ENCODE measurements at regions not wholly inside any gene's neighbourhood (a gene's known extent, or its start where the extent isn't known, plus 50 kb on each side); places are given as distances from the start of the nearest gene placed in this dataset.

DNA sequence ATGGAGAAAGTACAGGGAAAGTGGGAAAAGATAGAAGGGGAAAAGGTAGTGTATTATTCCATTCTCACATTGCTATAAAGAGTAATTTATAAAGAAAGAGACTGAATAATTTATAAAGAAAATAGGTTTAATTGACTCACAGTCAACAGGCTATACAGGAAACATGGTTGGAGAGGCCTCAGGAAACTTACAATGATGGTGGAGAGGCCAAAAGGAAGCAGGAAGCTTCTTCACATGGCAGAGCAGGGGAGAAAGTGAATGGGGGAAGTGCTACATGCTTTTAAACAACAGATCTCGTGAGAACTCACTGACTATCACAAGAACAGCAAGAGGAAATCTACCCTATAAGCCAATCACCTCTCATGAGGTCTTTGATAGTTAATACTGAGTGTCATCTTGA, 725.0 kb upstream of the FLRT2 start:
- DNase-seq, result no peak

GRCh38 chr14:84806181-84806580, 723.8 kb upstream of the FLRT2 start:
- DNase-seq, result no peak

DNA sequence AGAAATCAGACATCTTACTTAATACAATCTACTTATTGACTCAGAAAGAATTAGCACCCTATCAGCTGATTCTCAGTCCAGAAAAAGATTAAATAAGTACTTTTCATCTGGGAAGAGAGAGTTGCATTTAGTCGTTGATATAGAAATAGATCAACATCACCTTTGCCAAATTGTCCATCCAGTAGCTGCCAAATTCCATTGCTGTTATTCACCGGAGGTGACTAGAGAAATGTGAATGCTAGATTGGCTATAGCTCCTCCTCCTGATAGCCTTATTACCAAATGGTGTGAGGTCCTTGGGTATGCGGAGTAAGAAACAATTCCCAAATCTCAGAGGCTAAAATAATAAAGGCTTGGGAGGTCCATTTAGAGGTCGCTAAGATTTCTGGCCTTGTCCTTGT, 723.3 kb upstream of the FLRT2 start:
- no peak for DNase-seq

- no peak for DNase-seq
Observed at GRCh38 chr14:84807673-84808072, 722.3 kb upstream of the FLRT2 start.

DNA sequence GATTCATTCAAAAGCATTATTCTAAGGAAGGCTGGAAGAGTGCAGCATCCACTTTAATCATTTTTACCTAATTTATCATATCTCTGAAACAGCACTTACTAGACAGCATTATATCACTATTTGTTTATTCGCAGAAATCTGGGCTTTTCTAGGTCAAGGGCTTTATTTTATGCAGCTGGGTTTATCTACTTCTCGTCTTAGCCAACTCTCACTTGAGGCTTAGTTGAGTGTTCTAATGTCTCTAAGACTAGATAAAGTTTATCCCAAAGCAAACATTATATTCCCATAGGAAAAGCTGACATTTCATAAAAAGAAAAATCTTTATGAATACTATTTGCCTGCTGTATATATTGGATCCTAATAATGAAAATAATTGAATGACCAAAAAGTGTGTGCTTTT, 720.8 kb upstream of the FLRT2 start:
- DNase-seq, result no peak

- no peak for DNase-seq
Observed at GRCh38 chr14:84814391-84814790, 715.6 kb upstream of the FLRT2 start.

GRCh38 chr14:84819528-84819927, 710.4 kb upstream of the FLRT2 start:
- DNase-seq, result no peak

DNA sequence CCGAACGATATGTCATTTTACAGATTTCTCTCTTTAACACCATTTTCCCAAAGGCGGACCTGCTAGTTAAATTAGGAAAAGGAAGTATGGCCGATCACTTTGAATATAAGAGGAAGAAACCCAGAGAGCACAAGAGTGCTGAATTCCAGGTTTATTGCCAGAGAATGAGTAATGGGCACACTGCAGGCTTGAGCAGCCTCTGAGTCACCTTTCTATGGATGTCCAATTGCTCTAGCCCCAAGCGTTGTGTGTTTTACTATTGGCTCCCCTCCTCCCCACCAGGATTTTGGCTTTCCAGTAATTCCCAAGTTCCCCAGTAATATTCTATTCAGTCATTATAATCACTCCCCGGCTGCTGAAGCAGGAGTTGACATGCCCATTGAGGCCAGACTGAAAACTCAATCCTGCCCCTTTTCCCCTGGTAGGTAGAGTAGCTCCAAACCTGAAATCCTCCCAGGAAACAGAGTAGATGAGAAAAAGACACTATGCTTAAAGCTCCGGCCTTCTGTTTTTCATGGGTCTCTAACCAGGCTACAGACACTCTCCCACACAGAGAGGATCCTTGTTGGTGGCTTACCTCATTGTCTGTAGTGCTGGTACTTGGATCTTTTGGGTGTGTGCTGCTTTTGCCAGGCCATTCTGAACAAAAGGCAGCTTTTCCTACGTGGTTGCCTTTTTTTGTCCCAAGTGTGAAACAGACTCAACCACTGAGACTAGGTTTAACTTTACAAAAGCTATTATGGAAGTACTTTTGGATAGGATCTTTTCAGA, 704.3 kb upstream of the FLRT2 start:
- DNase-seq, result no peak

DNA sequence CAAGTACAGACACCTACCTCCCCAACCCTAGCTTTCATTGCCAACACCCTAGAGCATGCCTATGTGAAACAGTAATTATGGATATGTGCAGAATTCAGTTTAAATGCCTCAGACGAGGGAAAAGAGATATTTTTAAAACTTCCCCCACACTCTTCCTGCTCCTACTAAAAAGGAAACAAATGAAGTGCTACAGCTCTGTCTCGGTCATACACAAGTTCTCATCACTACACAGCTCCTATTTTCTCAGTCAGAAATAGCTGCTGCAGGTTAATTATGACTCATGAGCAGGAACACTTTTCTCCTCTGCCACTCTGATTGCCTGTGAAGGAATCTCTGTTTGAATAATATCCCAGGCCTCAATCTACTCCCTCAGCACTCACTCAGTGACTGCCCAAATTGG, 703.6 kb upstream of the FLRT2 start:
- DNase-seq, result no peak

- no peak for DNase-seq
Observed at GRCh38 chr14:84850595-84850994, 679.3 kb upstream of the FLRT2 start.

GRCh38 chr14:84856751-84857534, 673.0 kb upstream of the FLRT2 start:
- no peak for DNase-seq

DNA sequence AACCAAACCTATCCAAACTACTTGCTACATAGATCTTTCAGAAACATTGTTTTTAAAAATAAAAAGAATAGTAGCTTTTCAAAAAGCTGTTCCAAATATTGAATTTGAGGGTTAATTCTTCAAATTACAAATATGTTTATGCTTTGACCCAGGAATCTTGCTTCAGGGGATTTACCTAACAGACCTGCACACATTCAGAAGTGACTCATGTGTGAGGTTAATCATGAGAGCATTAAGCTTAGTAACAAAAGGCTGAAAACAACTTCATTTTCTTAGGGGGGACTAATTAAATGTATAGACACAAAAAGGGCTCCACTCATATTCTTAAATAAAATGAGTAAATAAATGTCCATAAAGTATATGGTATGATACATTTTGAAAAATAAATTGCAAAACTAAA, 672.4 kb upstream of the FLRT2 start:
- no peak for DNase-seq

DNA sequence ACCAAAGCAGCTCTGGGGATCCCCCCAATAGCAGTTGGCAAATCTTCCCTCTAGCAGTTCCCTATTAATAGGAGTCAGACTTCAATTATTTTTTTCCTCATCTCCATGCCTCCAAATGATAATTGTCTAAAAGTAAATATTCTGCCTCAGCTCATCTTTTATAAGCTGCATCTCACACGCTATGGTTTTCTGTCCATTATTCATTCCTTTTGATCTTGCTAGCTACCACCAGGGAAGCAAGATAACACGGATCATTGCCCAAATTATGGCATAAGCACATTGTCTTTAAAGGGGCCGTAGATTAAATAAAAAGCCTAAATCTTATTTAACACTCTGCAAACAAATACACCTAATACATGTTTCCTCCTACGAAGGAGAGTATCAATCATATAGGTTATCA, 670.8 kb upstream of the FLRT2 start:
- no peak for DNase-seq

DNA sequence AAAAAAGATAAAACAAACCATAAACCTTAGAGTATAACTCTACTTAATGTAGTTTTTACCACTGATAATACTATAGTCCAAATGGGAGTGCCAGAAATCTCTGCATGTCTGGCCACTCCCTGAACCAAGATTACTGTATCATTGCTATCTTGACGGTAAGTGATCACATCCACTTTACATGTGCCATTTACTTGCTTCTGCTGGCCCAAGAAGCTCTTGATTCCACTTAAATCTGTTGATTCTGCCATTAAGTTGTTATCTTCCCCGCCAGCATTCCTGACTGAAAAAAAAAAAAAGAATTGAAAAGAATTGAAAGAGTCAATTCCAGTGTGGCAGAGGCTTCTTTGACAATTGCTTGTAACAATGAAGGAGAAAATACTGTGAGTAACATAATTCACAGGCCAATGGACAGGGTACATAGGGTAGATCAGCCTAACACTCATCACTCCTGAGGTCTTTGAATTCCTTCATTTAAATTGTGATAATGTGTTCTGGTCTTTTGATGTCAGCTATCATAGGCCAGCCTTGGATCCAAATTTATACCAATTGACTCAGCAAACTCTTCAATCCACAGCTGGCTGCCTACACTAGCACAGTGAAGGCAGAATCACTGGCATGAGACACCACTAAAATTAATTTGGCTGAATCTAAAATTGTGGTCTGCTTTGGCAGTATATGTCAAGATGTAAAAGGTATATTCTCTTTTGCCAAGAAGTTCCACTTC, 665.2 kb upstream of the FLRT2 start:
- no peak for DNase-seq

- no peak for DNase-seq
Observed at GRCh38 chr14:84871734-84872133, 658.2 kb upstream of the FLRT2 start.

DNA sequence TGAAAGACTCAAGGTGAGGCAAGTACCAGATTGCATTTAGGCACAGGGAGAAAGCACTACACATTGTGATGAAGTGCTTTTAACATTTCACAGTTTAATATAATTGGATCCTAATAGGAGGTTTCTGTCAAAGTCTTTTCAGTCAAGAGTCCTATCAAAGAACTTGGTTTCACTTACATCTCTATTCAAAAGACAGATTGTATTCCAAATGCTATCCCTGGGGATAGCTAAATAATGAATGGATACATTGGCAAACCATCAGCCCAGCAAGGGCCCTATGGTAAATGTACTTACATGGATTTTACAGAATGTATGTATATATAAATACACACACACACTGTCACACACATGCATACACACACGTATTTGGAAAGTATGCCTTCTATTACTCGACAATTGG, 655.5 kb upstream of the FLRT2 start:
- DNase-seq, result no peak

- no peak for DNase-seq
Observed at GRCh38 chr14:84877061-84877460, 652.9 kb upstream of the FLRT2 start.

- DNase-seq, result no peak
Observed at GRCh38 chr14:84882830-84883229, 647.1 kb upstream of the FLRT2 start.

DNA sequence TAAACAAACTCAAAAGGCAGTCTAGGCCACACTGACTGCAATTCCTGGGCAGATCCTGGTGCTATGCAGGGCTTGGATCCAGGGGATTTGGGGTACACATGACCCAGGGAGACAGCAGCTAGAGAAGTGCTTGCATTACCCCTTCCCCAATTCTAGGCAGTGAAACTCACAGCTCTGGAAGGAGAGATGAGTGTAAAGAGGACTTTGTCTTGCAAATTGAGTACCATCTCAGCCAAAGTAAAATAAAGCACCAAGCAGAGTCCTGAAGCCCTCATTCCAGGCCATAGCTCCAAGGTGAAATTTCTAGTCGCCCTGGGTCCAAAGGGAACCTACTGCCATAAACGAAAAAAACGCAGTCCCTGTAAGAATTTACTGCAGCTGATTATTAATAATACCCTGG, 644.9 kb upstream of the FLRT2 start:
- no peak for DNase-seq

- no peak for DNase-seq
Observed at GRCh38 chr14:84891404-84891803, 638.5 kb upstream of the FLRT2 start.

GRCh38 chr14:84894254-84894653, 635.7 kb upstream of the FLRT2 start:
- DNase-seq, result peak; percentile 6

- no peak for DNase-seq
Observed at GRCh38 chr14:84922370-84922769, 607.6 kb upstream of the FLRT2 start.

GRCh38 chr14:84926656-84927055, 603.3 kb upstream of the FLRT2 start:
- no peak for DNase-seq
